ENCODE measurements at regions not wholly inside any gene's neighbourhood (a gene's known extent, or its start where the extent isn't known, plus 50 kb on each side); places are given as distances from the start of the nearest gene placed in this dataset.

GRCh38 chr9:82560457-82560904 is 502.5 kb downstream of the RASEF start:
- no peak for TF ChIP-seq CTCF (IDR thresholded peaks at IDR 0.05)
- no peak for TF ChIP-seq POLR2A (IDR thresholded peaks at IDR 0.05)

All from esophagus squamous epithelium (tissue), 4 donors.